ENCODE measurements at regions not wholly inside any gene's neighbourhood (a gene's known extent, or its start where the extent isn't known, plus 50 kb on each side); places are given as distances from the start of the nearest gene placed in this dataset.
"Not testable (repeated sequence)": the region's sequence is repeated elsewhere in the genome, so short reads cannot be mapped to it uniquely, and the experiment has no call there.

- FAIRE-seq: no peak
Measured at GRCh38 chr7:153902862-153903261, 149.3 kb upstream of the DPP6 start.

GRCh38 chr7:153912211-153912610 is 140.0 kb upstream of the DPP6 start:
- no peak for FAIRE-seq

GRCh38 chr7:153920126-153920525 is 132.1 kb upstream of the DPP6 start:
- no peak for FAIRE-seq

- no peak for FAIRE-seq
Measured at GRCh38 chr7:153920897-153921296, 131.3 kb upstream of the DPP6 start.

GRCh38 chr7:153921408-153921807 is 130.8 kb upstream of the DPP6 start:
- no peak for FAIRE-seq

GRCh38 chr7:153930696-153931095 is 121.5 kb upstream of the DPP6 start:
- FAIRE-seq: no peak

GRCh38 chr7:153934048-153934447 is 118.2 kb upstream of the DPP6 start:
- FAIRE-seq: no peak

- no peak for FAIRE-seq
Measured at GRCh38 chr7:153934629-153935028, 117.6 kb upstream of the DPP6 start.

GRCh38 chr7:153935095-153935494 is 117.1 kb upstream of the DPP6 start:
- no peak for FAIRE-seq

- FAIRE-seq: no peak
Measured at GRCh38 chr7:153938451-153938850, 113.7 kb upstream of the DPP6 start.

- no peak for FAIRE-seq
Measured at GRCh38 chr7:153939177-153939576, 113.0 kb upstream of the DPP6 start.

- FAIRE-seq: no peak
Measured at GRCh38 chr7:153939654-153940053, 112.5 kb upstream of the DPP6 start.

GRCh38 chr7:153941061-153941460 is 111.1 kb upstream of the DPP6 start:
- no peak for FAIRE-seq

GRCh38 chr7:153942036-153942435 is 110.2 kb upstream of the DPP6 start:
- FAIRE-seq: no peak

GRCh38 chr7:153943457-153943856 is 108.7 kb upstream of the DPP6 start:
- FAIRE-seq: no peak

- FAIRE-seq: no peak
Measured at GRCh38 chr7:153943861-153944260, 108.3 kb upstream of the DPP6 start.

GRCh38 chr7:153948060-153948459 is 104.1 kb upstream of the DPP6 start:
- FAIRE-seq: no peak

- no peak for FAIRE-seq
Measured at GRCh38 chr7:153951316-153951715, 100.9 kb upstream of the DPP6 start.

GRCh38 chr7:153954477-153954876 is 97.7 kb upstream of the DPP6 start:
- no peak for FAIRE-seq

- FAIRE-seq: not testable (repeated sequence)
Measured at GRCh38 chr7:153957677-153958076, 94.5 kb upstream of the DPP6 start.

GRCh38 chr7:153958381-153958780 is 93.8 kb upstream of the DPP6 start:
- not testable (repeated sequence) for FAIRE-seq

- FAIRE-seq: not testable (repeated sequence)
Measured at GRCh38 chr7:153958789-153959188, 93.4 kb upstream of the DPP6 start.

GRCh38 chr7:153964481-153965112 is 87.6 kb upstream of the DPP6 start:
- not testable (repeated sequence) for FAIRE-seq

GRCh38 chr7:153969016-153969415 is 83.2 kb upstream of the DPP6 start:
- FAIRE-seq: not testable (repeated sequence)

- FAIRE-seq: not testable (repeated sequence)
Measured at GRCh38 chr7:153974603-153975002, 77.6 kb upstream of the DPP6 start.

Data from A204.1 (cell line).